HG02588 (cell line): ENCODE measurements at regions not wholly inside any gene's neighbourhood (a gene's known extent, or its start where the extent isn't known, plus 50 kb on each side); places are given as distances from the start of the nearest gene placed in this dataset.
"Not testable (repeated sequence)": the region's sequence is repeated elsewhere in the genome, so short reads cannot be mapped to it uniquely, and the experiment has no call there.

Source experiments
- ATAC-seq: cut with Tn5 transposase; IDR thresholded peaks from one replicate; pipeline ENCODE4 v1.9.1; 2021; ENCODE audit warnings: mild to moderate bottlenecking, moderate library complexity; ENCODE audit not compliant: unreplicated experiment

- no peak for ATAC-seq
Measured at GRCh38 chr9:38134611-38135237, 65.7 kb upstream of the SHB start.

- ATAC-seq = no peak
Measured at GRCh38 chr9:38133595-38133994, 64.6 kb upstream of the SHB start.

- ATAC-seq = no peak
Measured at GRCh38 chr9:38132956-38133355, 63.9 kb upstream of the SHB start.

- no peak for ATAC-seq
Measured at GRCh38 chr9:38131729-38132128, 62.7 kb upstream of the SHB start.

- ATAC-seq = no peak
Measured at GRCh38 chr9:38130724-38131123, 61.7 kb upstream of the SHB start.

GRCh38 chr9:38129366-38129765, 60.3 kb upstream of the SHB start:
- ATAC-seq = no peak

- ATAC-seq = no peak
Measured at GRCh38 chr9:38128752-38129270, 59.8 kb upstream of the SHB start.

GRCh38 chr9:38127271-38127839, 58.3 kb upstream of the SHB start:
- ATAC-seq = no peak

- ATAC-seq = no peak
Measured at GRCh38 chr9:38126730-38127129, 57.7 kb upstream of the SHB start.

GRCh38 chr9:38125889-38126288, 56.9 kb upstream of the SHB start:
- ATAC-seq = no peak

GRCh38 chr9:38123359-38123758, 54.3 kb upstream of the SHB start:
- not testable (repeated sequence) for ATAC-seq

GRCh38 chr9:38120961-38121360, 51.9 kb upstream of the SHB start:
- no peak for ATAC-seq

GRCh38 chr9:38119560-38120236, 50.7 kb upstream of the SHB start:
- ATAC-seq = no peak

- ATAC-seq = no peak
Measured at GRCh38 chr9:38118862-38119438, 49.9 kb upstream of the SHB start.
